ENCODE measurements at regions not wholly inside any gene's neighbourhood (a gene's known extent, or its start where the extent isn't known, plus 50 kb on each side); places are given as distances from the start of the nearest gene placed in this dataset.

DNA sequence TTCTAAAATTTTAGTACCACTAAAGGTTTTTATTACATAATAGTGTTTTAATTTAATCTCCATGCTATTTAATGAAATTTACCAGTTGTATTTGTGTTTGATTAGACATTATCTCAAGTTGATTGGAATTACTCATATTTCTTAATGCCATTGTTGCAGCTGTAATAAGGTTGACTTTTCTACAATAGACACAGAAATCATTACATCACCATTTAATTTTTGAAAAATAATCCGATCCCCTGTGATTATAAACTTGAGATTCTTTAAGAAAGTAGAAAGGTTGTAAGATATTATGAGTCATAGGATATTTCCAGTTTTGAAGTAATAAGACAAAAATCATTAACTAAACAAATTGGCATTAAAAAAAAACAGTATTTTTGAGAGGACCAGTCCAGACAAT, 161.4 kb downstream of the PRL start:
- TF ChIP-seq ZFP3 (CRISPR knock-in tag; IDR thresholded peaks at IDR 0.05) (no peak), TOX (CRISPR knock-in tag; IDR thresholded peaks at IDR 0.05; ENCODE audit: borderline replicate concordance) (no peak), ZFP30 (CRISPR knock-in tag; IDR thresholded peaks at IDR 0.05) (no peak), ZC3H10 (CRISPR knock-in tag; IDR thresholded peaks at IDR 0.05) (no peak), RARB (CRISPR knock-in tag; IDR thresholded peaks at IDR 0.05) (no peak)
- TF ChIP-seq, protein P1, sequence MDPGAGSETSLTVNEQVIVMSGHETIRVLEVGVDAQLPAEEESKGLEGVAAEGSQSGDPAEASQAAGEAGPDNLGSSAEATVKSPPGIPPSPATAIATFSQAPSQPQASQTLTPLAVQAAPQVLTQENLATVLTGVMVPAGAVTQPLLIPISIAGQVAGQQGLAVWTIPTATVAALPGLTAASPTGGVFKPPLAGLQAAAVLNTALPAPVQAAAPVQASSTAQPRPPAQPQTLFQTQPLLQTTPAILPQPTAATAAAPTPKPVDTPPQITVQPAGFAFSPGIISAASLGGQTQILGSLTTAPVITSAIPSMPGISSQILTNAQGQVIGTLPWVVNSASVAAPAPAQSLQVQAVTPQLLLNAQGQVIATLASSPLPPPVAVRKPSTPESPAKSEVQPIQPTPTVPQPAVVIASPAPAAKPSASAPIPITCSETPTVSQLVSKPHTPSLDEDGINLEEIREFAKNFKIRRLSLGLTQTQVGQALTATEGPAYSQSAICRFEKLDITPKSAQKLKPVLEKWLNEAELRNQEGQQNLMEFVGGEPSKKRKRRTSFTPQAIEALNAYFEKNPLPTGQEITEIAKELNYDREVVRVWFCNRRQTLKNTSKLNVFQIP (CRISPR knock-in tag; IDR thresholded peaks at IDR 0.05; ENCODE audit: borderline replicate concordance, low read depth), result no peak
